ENCODE measurements at regions not wholly inside any gene's neighbourhood (a gene's known extent, or its start where the extent isn't known, plus 50 kb on each side); places are given as distances from the start of the nearest gene placed in this dataset.

DNA sequence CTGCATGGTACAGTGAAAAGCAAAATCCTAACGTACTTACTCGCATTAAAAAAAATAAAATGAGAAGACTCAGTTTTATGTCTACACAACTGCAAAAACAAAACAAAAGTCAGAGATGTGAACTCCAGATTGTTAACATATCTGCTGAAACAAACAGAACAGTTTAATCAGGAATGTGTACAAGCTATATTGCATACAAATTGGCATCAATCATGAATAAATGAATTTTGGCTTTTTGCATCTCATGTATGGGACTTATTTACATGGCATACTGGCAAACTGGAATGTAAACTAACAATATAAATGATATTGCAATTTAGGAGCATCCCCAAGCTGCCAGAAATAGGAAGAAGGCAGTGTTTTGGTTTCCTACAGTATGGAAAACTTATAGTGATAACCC, 79.6 kb upstream of the NSMCE3 start:
- TF ChIP-seq ZNF274 (IDR thresholded peaks at IDR 0.05; ENCODE audit: low read depth, low read length): no peak
- TF ChIP-seq YY1 (IDR thresholded peaks at IDR 0.05; ENCODE audit: insufficient read depth, insufficient read length): no peak

Measured in NT2/D1 (cell line).